T-helper 1 cell treated with Interleukin-12 subunit alpha and Interleukin-12 subunit beta and Interleukin-4 antibody, amounts not matched to agents 30 μg/mL and 1 μg/mL, for 36 hours (primary cell): ENCODE measurements at regions not wholly inside any gene's neighbourhood (a gene's known extent, or its start where the extent isn't known, plus 50 kb on each side); places are given as distances from the start of the nearest gene placed in this dataset.
"Not testable (repeated sequence)": the region's sequence is repeated elsewhere in the genome, so short reads cannot be mapped to it uniquely, and the experiment has no call there.

ENCODE experiments used
- H3K27ac Mint-ChIP-seq: one replicate; pipeline ENCODE4 v1.8.0; 2021; ENCODE audit warnings: mild to moderate bottlenecking, mixed read lengths
- H3K27me3 Mint-ChIP-seq: one replicate; pipeline ENCODE4 v1.8.0; 2021; ENCODE audit warnings: low read depth, mixed read lengths
- H3K36me3 Mint-ChIP-seq: one replicate; pipeline ENCODE4 v1.8.0; 2021; ENCODE audit warnings: low read depth, mixed read lengths
- H3K4me1 Mint-ChIP-seq: one replicate; pipeline ENCODE4 v1.8.0; 2021; ENCODE audit warnings: low read depth, mixed read lengths
- H3K4me3 Mint-ChIP-seq: one replicate; pipeline ENCODE4 v1.8.0; 2021; ENCODE audit warnings: mild to moderate bottlenecking, moderate library complexity, mixed read lengths
- H3K9me3 Mint-ChIP-seq: one replicate; pipeline ENCODE4 v1.8.0; 2021; ENCODE audit warnings: mixed read lengths

DNA sequence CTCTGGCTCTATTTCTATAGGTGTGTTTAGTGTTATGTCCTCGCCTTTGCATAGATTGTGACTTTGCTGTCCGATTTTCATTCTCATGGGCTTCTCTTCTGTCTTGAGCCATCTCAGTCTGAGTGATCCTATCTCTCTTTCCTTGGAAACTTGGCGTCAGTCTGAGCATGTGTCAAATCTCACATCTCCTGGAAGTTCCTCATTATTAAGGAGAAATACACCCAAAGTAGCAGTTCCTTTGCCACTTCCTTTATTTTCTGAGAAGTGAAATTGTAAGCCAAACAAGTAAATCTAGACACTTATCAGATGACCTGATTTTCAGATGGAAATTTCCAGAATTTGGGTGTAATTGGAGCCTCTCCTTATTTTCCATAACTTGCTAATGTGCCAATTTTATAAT is 126.9 kb upstream of the ANKH start:
- peaks cover 13% of the 10 kb centered on the region for H3K9me3 Mint-ChIP-seq
- H3K27ac Mint-ChIP-seq = no peak overlapping the region
- H3K4me1 Mint-ChIP-seq = peaks cover 11% of the 10 kb centered on the region
- H3K36me3 Mint-ChIP-seq = peaks cover 4% of the 10 kb centered on the region
- H3K27me3 Mint-ChIP-seq = peaks cover 19% of the 10 kb centered on the region
- no peak overlapping the region for H3K4me3 Mint-ChIP-seq

- Mint-ChIP-seq H3K27me3 (peaks cover 19% of the 10 kb centered on the region), H3K4me3 (no peak overlapping the region), H3K9me3 (peaks cover 13% of the 10 kb centered on the region), H3K4me1 (peaks cover 21% of the 10 kb centered on the region), H3K36me3 (peaks cover 4% of the 10 kb centered on the region), H3K27ac (no peak overlapping the region)
These were observed 125.4 kb upstream of the ANKH start for GRCh38 chr5:14996997-14997396.

GRCh38 chr5:14995229-14995628 is 123.7 kb upstream of the ANKH start:
- Mint-ChIP-seq H3K9me3 (peaks cover 13% of the 10 kb centered on the region), H3K4me3 (no peak overlapping the region), H3K4me1 (peaks cover 16% of the 10 kb centered on the region), H3K27me3 (peaks cover 13% of the 10 kb centered on the region), H3K36me3 (peaks cover 4% of the 10 kb centered on the region), H3K27ac (no peak overlapping the region)

- not testable (repeated sequence) for H3K36me3 Mint-ChIP-seq, H3K27me3 Mint-ChIP-seq, H3K9me3 Mint-ChIP-seq
- Mint-ChIP-seq H3K4me3 (peak overlapping the region; percentile 92), H3K4me1 (peaks cover 14% of the 10 kb centered on the region), H3K27ac (peak overlapping the region; percentile 95)
These were observed 122.0 kb upstream of the ANKH start for GRCh38 chr5:14993459-14994133.

DNA sequence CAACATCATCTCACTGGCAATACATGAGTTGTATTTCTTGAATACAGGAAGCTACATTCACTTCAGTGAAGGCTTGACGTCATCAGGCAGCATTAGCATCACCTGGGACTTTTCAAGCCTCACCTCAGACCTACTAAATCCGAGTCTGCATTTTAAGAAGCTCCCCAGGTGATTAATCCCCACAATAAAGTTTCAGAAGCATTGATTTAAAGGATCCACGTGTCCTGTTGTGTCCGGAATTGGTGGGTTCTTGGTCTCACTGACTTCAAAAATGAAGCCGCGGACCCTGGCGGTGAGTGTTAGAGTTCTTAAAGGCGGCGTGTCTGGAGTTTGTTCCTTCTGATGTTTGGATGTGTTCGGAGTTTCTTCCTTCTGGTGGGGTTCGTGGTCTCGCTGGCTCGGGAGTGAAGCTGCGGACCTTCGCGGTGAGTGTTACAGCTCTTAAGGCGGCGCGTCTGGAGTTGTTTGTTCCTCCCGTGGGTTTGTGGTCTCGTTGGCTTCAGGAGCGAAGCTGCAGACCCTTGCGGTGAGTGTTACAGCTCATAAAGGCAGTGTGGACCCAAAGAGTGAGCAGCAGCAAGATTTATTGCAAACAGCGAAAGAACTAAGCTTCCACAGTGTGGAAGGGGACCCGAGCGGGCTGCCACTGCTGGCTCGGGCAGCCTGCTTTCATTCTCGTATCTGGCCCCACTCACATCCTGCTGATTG is 121.3 kb upstream of the ANKH start:
- peaks cover 11% of the 10 kb centered on the region for H3K4me1 Mint-ChIP-seq
- peak overlapping the region; percentile 95 for H3K27ac Mint-ChIP-seq
- H3K27me3 Mint-ChIP-seq, H3K36me3 Mint-ChIP-seq, H3K9me3 Mint-ChIP-seq: not testable (repeated sequence)
- H3K4me3 Mint-ChIP-seq = peak overlapping the region; percentile 92

- peaks cover 29% of the 10 kb centered on the region for H3K4me1 Mint-ChIP-seq
- no peak overlapping the region for H3K4me3 Mint-ChIP-seq
- no peaks in the 10 kb centered on the region for H3K36me3 Mint-ChIP-seq
- no peak overlapping the region for H3K27ac Mint-ChIP-seq
- H3K27me3 Mint-ChIP-seq = peaks cover 4% of the 10 kb centered on the region
- H3K9me3 Mint-ChIP-seq = no peaks in the 10 kb centered on the region
These were observed 116.6 kb upstream of the ANKH start for GRCh38 chr5:14988223-14988622.

DNA sequence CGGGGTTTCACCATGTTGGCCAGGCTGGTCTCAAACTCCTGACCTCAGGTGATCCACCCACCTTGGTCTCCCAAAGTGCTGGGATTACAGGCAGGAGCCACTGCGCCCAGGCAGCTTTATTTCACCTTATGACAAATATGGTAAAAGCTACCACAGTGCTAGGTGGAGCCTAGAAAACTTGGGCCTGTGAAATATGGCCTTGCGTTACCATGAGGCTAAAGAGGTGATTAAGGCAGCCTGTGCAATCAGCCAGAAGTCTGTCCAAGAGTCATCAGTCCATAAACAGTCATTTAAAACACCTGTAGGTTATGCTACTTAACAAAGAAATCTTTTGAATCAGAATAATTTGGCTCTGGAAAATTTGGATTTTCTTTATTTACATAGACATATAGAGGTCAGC is 114.8 kb upstream of the ANKH start:
- no peaks in the 10 kb centered on the region for H3K36me3 Mint-ChIP-seq
- H3K9me3 Mint-ChIP-seq = peaks cover 3% of the 10 kb centered on the region
- no peak overlapping the region for H3K27ac Mint-ChIP-seq
- peaks cover 21% of the 10 kb centered on the region for H3K4me1 Mint-ChIP-seq
- H3K4me3 Mint-ChIP-seq = no peak overlapping the region
- H3K27me3 Mint-ChIP-seq = peaks cover 4% of the 10 kb centered on the region

DNA sequence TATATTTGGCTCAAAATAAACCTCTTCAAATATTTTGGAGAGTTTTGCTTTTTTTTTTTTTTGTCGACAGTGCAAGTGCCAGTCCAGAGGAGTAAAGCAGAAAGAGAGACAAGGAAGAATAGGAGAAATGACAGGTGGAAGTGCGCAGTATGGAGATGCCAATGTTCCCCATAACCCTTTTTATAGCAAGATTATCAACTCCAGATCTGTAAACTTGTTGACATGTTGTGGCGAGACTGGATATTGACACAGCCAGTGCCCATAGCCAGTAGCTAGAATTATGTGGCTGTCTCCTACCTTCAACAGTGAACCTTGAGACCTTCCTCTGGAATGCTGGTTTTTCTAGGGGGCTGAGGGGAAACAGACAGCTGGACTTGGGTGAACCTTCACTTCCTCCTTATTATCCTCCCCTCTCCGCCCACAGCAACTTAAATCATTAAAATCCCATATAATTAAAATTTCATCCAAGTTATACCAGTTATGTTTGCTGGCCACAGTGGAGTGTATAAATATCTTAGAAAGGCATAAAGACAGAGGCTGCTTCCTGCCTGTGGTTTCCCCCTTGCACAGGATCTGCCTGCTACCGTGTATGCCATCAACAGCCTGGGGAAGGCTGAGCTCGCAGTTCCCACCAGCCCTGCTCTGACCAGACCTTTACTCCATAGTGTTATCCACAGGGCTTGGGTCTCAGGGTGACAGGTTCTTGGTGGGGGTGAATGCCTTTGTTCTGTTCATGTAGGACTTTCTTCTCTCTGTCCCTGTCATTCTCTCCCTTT is 112.3 kb upstream of the ANKH start:
- peaks cover 21% of the 10 kb centered on the region for H3K4me1 Mint-ChIP-seq
- H3K4me3 Mint-ChIP-seq = no peak overlapping the region
- H3K9me3 Mint-ChIP-seq = peaks cover 12% of the 10 kb centered on the region
- no peaks in the 10 kb centered on the region for H3K36me3 Mint-ChIP-seq
- H3K27me3 Mint-ChIP-seq = peaks cover 3% of the 10 kb centered on the region
- H3K27ac Mint-ChIP-seq = peak overlapping the region; percentile 27

GRCh38 chr5:14980698-14981097 is 109.1 kb upstream of the ANKH start:
- Mint-ChIP-seq H3K4me3 (no peak overlapping the region), H3K9me3 (peaks cover 12% of the 10 kb centered on the region), H3K4me1 (peaks cover 21% of the 10 kb centered on the region), H3K36me3 (no peaks in the 10 kb centered on the region), H3K27me3 (peaks cover 3% of the 10 kb centered on the region), H3K27ac (no peak overlapping the region)

DNA sequence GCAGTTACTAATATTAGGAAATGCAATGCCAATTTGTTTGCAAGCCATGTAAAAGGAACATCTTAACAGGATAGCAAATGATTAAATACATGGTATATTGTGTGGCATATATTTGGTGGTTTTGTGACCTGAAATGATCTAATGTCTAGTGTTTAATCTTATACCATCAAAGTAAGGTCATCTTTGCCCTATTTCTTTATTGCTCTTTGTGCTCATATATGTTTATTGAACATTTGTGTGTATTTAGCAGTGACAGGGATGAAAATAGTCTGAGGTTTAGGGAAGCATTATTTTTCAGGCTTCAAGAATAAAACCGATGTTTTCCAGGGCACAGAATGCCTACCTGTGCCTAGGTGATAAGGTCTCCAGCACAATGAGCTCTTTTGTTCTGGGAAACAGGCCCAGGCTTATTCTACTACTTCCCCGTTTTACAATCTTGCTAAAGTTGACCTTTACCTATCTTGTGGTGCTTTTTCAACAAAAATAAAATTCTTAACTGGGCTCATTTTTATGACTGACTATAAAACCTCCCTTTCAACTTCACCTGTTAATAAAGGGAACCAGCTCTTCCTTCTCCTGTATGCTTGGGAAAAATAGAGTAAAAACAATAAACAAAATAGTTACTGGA is 105.6 kb upstream of the ANKH start:
- no peak overlapping the region for H3K4me3 Mint-ChIP-seq
- H3K27ac Mint-ChIP-seq = no peak overlapping the region
- H3K36me3 Mint-ChIP-seq = no peaks in the 10 kb centered on the region
- no peaks in the 10 kb centered on the region for H3K4me1 Mint-ChIP-seq
- peaks cover 12% of the 10 kb centered on the region for H3K9me3 Mint-ChIP-seq
- peaks cover 15% of the 10 kb centered on the region for H3K27me3 Mint-ChIP-seq

- Mint-ChIP-seq H3K36me3 (no peaks in the 10 kb centered on the region), H3K9me3 (peaks cover 10% of the 10 kb centered on the region), H3K27ac (no peak overlapping the region), H3K4me1 (no peaks in the 10 kb centered on the region), H3K4me3 (no peak overlapping the region), H3K27me3 (peaks cover 15% of the 10 kb centered on the region)
These were observed 104.9 kb upstream of the ANKH start for GRCh38 chr5:14976486-14976885.

- H3K36me3 Mint-ChIP-seq = no peaks in the 10 kb centered on the region
- no peak overlapping the region for H3K4me3 Mint-ChIP-seq
These were observed 100.3 kb upstream of the ANKH start for GRCh38 chr5:14971873-14972272.

DNA sequence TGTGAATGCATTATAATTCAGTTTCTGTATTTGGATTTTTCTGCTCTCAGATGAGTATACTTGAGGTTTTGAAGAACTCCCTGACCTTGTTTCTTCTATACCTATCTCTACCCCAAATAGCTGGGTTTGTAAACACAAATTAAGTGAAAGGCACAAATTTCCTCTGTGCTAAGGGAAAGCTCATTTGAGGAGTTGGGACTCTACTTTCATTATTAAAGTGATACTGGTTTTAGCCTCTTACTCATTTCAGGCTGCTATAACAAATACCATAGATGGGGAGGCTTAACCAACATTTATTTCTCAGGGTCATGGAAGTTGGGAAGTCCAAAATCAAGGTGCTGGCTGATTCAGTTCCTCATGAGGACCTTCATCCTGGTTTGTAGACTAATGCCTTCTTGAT is 97.2 kb upstream of the ANKH start:
- Mint-ChIP-seq H3K36me3 (no peaks in the 10 kb centered on the region), H3K27me3 (peaks cover 6% of the 10 kb centered on the region), H3K4me3 (no peak overlapping the region), H3K4me1 (no peaks in the 10 kb centered on the region), H3K9me3 (no peaks in the 10 kb centered on the region), H3K27ac (no peak overlapping the region)

More at GRCh38 chr5:14971873-14972272, 100.3 kb upstream of the ANKH start:
- no peaks in the 10 kb centered on the region for H3K9me3 Mint-ChIP-seq
- H3K4me1 Mint-ChIP-seq = no peaks in the 10 kb centered on the region
- no peak overlapping the region for H3K27ac Mint-ChIP-seq
- H3K27me3 Mint-ChIP-seq = peaks cover 12% of the 10 kb centered on the region

DNA sequence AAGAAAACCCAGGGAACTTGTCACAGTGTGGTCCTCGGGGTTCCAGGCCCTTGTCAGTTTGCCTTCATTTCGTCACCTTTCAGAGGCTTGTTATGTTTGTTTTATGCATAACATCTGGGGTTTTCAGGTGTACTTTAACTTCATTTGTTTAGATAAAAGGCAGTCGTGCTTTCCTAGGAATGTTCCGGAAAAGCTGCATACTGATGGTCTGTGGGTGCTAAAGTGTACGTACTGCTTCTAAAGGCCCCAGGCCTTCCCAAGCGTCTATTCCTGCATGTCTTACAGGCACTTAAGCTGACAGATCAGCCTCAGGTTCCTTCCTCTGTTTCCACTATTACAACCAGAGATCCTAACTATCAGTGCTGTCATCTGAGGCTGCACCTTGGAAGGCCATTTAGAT is 95.6 kb upstream of the ANKH start:
- Mint-ChIP-seq H3K36me3 (no peaks in the 10 kb centered on the region), H3K27me3 (no peaks in the 10 kb centered on the region), H3K9me3 (no peaks in the 10 kb centered on the region), H3K27ac (no peak overlapping the region), H3K4me3 (no peak overlapping the region), H3K4me1 (no peaks in the 10 kb centered on the region)
